Neutrophil (primary cell): ENCODE measurements at regions not wholly inside any gene's neighbourhood (a gene's known extent, or its start where the extent isn't known, plus 50 kb on each side); places are given as distances from the start of the nearest gene placed in this dataset.

Experiments
- H3K27ac ChIP-seq: fragments of 200-600 bp; sonication (generic); 2 replicates; pipeline ENCODE4 v1.5.1; 2016; ENCODE audit warnings: mild to moderate bottlenecking, moderate library complexity
- H3K27me3 ChIP-seq: fragments of 200-600 bp; sonication (generic); 2 replicates; pipeline ENCODE4 v1.6.0; 2016; ENCODE audit warnings: mild to moderate bottlenecking
- H3K36me3 ChIP-seq: fragments of 200-600 bp; sonication (generic); 2 replicates; pipeline ENCODE4 v1.5.1; 2017
- H3K4me1 ChIP-seq, 2 experiments: fragments of 200-600 bp in 1 of 2; sonication (generic) in 1 of 2; 1 replicate in 1 of 2; 2 replicates in 1 of 2; pipeline versions ENCODE4 v1.5.1 to v1.6.1; 2013 to 2016; ENCODE audit warnings: low read depth in 1 of 2, low read length in 1 of 2, mild to moderate bottlenecking in 1 of 2, moderate library complexity in 1 of 2; ENCODE audit not compliant: control insufficient read depth in 1 of 2, insufficient read depth in 1 of 2
- H3K4me3 ChIP-seq, 2 experiments: fragments of 200-600 bp in 1 of 2; sonication (generic) in 1 of 2; 1 replicate in 1 of 2; 2 replicates in 1 of 2; pipeline ENCODE4 v1.5.1; 2013 to 2016; ENCODE audit warnings: low read depth in 1 of 2, low read length in 1 of 2, mild to moderate bottlenecking in 1 of 2, moderate library complexity in 1 of 2
- H3K9me3 ChIP-seq: fragments of 200-600 bp; sonication (generic); 2 replicates; pipeline ENCODE4 v1.5.1; 2016
- TF ChIP-seq, protein P1 (sequence below): fragments of 200-600 bp; sonication (generic); IDR thresholded peaks from 2 replicates; pipeline ENCODE4 v1.5.1; 2016; ENCODE audit warnings: antibody characterized with exemption

GRCh38 chr11:112719736-112720525 is 241.3 kb upstream of the NCAM1 start:
- Histone ChIP-seq H3K4me1 (no peaks in the 10 kb centered on the region), H3K27ac (no peak overlapping the region), H3K4me3 (no peak overlapping the region), H3K36me3 (no peaks in the 10 kb centered on the region), H3K9me3 (no peaks in the 10 kb centered on the region), H3K27me3 (no peaks in the 10 kb centered on the region)
- TF ChIP-seq, protein P1, sequence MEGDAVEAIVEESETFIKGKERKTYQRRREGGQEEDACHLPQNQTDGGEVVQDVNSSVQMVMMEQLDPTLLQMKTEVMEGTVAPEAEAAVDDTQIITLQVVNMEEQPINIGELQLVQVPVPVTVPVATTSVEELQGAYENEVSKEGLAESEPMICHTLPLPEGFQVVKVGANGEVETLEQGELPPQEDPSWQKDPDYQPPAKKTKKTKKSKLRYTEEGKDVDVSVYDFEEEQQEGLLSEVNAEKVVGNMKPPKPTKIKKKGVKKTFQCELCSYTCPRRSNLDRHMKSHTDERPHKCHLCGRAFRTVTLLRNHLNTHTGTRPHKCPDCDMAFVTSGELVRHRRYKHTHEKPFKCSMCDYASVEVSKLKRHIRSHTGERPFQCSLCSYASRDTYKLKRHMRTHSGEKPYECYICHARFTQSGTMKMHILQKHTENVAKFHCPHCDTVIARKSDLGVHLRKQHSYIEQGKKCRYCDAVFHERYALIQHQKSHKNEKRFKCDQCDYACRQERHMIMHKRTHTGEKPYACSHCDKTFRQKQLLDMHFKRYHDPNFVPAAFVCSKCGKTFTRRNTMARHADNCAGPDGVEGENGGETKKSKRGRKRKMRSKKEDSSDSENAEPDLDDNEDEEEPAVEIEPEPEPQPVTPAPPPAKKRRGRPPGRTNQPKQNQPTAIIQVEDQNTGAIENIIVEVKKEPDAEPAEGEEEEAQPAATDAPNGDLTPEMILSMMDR: no peak

DNA sequence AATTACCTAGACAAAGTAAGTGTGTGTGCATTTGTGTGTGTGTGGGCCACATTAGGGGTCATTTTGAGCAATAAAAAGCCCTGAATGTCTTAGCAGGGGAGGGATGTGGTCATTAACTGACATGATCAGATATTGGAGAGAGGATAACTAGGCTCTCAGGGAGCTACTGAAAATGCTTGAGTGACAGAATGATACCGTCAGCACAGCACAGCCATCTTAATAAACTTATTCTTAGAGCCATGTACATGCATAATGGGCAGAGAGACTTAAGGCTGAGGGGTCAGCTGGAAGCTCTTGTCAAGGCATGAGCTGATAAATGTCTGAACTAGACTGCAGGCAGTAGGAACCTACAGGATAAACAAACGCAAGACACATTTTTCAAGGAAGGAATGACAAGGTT is 239.1 kb upstream of the NCAM1 start:
- no peaks in the 10 kb centered on the region for H3K36me3 ChIP-seq
- H3K27me3 ChIP-seq: no peaks in the 10 kb centered on the region
- no peak overlapping the region for H3K4me3 ChIP-seq
- TF ChIP-seq, protein P1: no peak
- no peak overlapping the region for H3K27ac ChIP-seq
- no peaks in the 10 kb centered on the region for H3K4me1 ChIP-seq
- no peaks in the 10 kb centered on the region for H3K9me3 ChIP-seq

GRCh38 chr11:112722876-112723275 is 238.3 kb upstream of the NCAM1 start:
- no peak overlapping the region for H3K4me3 ChIP-seq
- TF ChIP-seq, protein P1: no peak
- H3K4me1 ChIP-seq: no peaks in the 10 kb centered on the region
- no peaks in the 10 kb centered on the region for H3K27me3 ChIP-seq
- H3K9me3 ChIP-seq: no peaks in the 10 kb centered on the region
- no peak overlapping the region for H3K27ac ChIP-seq
- no peaks in the 10 kb centered on the region for H3K36me3 ChIP-seq

DNA sequence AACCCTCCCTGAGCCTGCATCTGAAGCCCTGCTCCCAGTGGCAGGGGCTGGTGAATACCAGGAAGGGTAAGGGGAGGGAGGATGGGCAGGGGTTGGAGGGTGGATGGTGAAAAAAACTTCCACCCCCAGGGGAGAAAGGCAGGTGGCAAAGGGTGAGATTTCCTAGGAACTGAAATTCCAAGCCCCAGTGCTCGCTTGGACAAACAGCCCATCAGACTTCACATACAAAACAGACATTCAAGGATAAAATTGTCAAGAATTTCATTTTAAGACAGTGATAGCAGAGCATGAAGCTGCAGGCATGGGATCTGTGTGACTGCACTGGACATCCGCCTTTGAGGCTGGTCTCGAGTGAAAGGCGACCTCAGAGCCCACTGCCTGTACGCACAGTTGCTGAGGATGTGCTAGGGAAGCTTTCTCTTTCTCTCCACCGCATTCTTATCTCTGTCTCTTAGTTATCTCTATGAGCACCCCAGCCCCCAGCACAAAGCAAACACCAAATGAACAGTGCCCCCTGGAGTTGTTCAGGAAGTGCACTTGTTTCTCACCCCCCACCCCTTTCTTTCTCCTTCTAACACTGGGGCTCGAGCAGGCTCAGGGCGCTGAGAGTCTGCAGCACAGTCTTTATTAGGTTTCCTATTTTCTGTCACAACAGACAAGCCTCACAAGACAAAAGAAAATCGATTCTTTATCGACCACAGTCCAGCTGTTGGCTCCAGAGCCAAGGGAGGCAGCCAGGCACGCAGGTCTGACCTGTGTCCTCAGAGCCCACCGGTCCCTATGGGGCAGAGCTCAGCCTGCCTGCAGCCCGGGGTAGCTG is 237.3 kb upstream of the NCAM1 start:
- no peaks in the 10 kb centered on the region for H3K4me1 ChIP-seq
- no peaks in the 10 kb centered on the region for H3K27me3 ChIP-seq
- TF ChIP-seq, protein P1: no peak
- no peak overlapping the region for H3K4me3 ChIP-seq
- H3K9me3 ChIP-seq: no peaks in the 10 kb centered on the region
- H3K36me3 ChIP-seq: no peaks in the 10 kb centered on the region
- H3K27ac ChIP-seq: no peak overlapping the region

- no peaks in the 10 kb centered on the region for H3K27me3 ChIP-seq
- no peaks in the 10 kb centered on the region for H3K4me1 ChIP-seq
- no peaks in the 10 kb centered on the region for H3K9me3 ChIP-seq
- H3K4me3 ChIP-seq: no peak overlapping the region
- H3K27ac ChIP-seq: no peak overlapping the region
- TF ChIP-seq, protein P1: no peak
- no peaks in the 10 kb centered on the region for H3K36me3 ChIP-seq
Measured at GRCh38 chr11:112724496-112724790, 236.8 kb upstream of the NCAM1 start.
